NB4 (cell line): ENCODE measurements at regions not wholly inside any gene's neighbourhood (a gene's known extent, or its start where the extent isn't known, plus 50 kb on each side); places are given as distances from the start of the nearest gene placed in this dataset.
A peak's percentile ranks its signal among the peaks of the same experiment; 100 is the strongest.

Experiments used
- DNase-seq: peaks from one replicate; pipeline ENCODE4 v3.0.0; 2010; ENCODE audit warnings: low read depth
- H3K4me3 ChIP-seq: one replicate; pipeline ENCODE4 v1.5.1; 2011; ENCODE audit warnings: mild to moderate bottlenecking, low read depth, low read length, moderate library complexity
- MYC ChIP-seq: IDR thresholded peaks from 2 replicates; pipeline ENCODE4 v1.6.1; 2011; ENCODE audit warnings: low read depth, low read length
- POLR2A ChIP-seq: IDR thresholded peaks from 2 replicates; pipeline ENCODE4 v1.6.1; 2011; ENCODE audit warnings: mild to moderate bottlenecking; ENCODE audit not compliant: insufficient read length; ENCODE audit errors: extremely low read depth
- TF ChIP-seq, protein P1 (sequence below): IDR thresholded peaks from one replicate; pipeline ENCODE4 v1.5.1; 2012; ENCODE audit warnings: low read depth, low read length
- TF ChIP-seq, protein P2 (sequence below): IDR thresholded peaks from 2 replicates; pipeline ENCODE4 v1.6.1; 2011; ENCODE audit warnings: low read depth, low read length

DNA sequence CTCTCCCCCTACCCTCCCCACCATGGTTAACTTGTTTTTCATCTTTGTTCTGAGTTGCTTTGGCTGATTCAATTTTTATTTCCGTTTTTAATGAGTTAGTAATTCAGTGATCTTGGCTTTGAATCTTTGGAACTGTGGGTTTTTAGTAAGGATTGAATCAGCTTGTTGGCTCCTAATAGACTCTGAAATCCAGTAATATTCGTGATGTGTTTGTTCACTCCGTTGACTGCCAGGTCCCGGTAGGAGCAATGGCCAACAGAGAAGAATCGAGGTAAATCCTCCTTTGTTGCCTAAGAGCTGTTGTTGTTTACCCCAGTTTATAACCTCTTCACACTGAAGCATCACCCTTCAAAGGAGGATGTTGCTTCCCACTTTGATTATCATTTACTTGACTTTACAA is 92.7 kb downstream of the PCSK1 start:
- DNase-seq, result no peak
- no peak overlapping the region for H3K4me3 ChIP-seq
- TF ChIP-seq, protein P1, sequence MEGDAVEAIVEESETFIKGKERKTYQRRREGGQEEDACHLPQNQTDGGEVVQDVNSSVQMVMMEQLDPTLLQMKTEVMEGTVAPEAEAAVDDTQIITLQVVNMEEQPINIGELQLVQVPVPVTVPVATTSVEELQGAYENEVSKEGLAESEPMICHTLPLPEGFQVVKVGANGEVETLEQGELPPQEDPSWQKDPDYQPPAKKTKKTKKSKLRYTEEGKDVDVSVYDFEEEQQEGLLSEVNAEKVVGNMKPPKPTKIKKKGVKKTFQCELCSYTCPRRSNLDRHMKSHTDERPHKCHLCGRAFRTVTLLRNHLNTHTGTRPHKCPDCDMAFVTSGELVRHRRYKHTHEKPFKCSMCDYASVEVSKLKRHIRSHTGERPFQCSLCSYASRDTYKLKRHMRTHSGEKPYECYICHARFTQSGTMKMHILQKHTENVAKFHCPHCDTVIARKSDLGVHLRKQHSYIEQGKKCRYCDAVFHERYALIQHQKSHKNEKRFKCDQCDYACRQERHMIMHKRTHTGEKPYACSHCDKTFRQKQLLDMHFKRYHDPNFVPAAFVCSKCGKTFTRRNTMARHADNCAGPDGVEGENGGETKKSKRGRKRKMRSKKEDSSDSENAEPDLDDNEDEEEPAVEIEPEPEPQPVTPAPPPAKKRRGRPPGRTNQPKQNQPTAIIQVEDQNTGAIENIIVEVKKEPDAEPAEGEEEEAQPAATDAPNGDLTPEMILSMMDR, result no peak
- no peak for TF ChIP-seq POLR2A
- no peak for TF ChIP-seq MYC
- TF ChIP-seq, protein P2, sequence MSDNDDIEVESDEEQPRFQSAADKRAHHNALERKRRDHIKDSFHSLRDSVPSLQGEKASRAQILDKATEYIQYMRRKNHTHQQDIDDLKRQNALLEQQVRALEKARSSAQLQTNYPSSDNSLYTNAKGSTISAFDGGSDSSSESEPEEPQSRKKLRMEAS, result no peak

DNA sequence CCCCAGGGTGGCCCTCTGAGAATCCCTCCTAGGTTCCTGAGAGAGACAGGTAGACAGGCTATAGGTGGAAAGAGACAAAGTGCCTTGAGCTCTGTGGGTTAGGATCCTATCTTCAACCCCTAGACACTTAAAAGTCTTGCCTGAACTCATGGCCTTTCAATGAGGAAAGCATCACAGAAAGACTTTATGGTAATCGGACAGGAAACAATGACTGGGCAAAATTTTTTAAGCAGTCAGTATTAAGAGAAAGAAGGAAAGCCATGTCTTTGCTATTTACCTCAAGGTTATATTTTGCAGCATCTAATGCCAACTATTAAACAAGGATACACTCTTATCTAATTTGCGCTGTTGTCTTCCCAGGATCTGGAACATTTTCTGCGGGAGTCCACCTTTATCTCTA is 93.2 kb downstream of the PCSK1 start:
- no peak for DNase-seq
- TF ChIP-seq, protein P1, result no peak
- TF ChIP-seq POLR2A, result no peak
- no peak for TF ChIP-seq MYC
- TF ChIP-seq, protein P2, result no peak
- no peak overlapping the region for H3K4me3 ChIP-seq

DNA sequence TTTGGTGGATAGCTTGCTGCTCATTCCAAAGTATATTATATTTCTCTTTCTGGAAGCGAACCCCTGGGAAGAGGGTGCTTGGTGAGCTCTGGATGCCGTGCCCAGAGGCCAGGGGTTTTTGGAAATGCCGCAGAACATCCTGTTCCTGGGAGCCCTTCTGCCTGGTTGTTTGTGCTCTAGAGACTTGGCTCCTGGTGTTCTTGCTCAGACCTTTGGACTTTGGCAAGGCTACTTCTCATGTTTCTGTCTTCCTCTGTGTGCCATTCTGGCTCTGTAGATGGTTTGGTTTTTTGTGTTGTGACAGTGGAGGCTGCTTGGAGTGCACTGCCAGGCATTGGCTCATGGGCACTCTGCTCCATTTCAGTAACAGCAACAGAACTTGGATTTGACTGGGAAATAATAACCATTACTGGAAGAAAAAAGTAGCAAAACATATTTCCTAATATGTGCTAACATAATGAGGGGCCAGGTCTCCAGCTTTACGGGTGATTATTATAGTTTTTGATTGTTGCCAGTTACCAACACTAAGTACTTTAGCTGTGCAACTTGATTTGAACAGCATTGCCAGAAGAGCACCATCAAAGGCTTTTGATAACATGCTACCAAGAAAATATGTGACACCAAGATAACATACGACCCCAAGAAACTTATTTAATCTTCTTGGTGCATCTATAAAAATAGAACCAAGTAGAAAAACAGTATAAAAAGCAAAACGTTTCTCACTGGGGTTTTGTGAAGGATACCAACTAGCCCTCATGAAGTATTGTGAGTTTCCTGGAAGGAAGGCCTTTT is 94.2 kb downstream of the PCSK1 start:
- no peak for DNase-seq
- TF ChIP-seq, protein P2, result no peak
- TF ChIP-seq MYC (no peak), POLR2A (no peak)
- TF ChIP-seq, protein P1, result no peak
- no peak overlapping the region for H3K4me3 ChIP-seq

DNA sequence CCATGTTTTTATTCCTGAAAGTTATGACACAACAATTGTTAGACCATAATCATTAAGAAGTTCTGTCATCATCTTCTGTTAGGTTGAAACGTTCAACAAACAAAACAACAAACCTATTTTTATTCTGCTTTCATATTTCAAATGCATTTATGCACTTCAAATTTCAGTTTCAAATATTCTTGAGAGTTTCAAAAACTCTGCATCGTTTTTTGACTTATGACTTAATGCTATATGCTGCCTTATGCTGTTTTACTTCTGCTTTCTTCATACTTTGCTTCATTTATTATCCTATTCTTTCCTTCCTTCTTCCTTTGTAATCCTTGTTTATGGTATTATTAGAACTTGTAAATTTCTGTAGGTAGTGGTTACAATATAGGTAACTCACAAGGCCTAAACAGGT is 95.0 kb downstream of the PCSK1 start:
- DNase-seq, result no peak
- no peak overlapping the region for H3K4me3 ChIP-seq
- TF ChIP-seq MYC (no peak), POLR2A (no peak)
- TF ChIP-seq, protein P2, result no peak
- TF ChIP-seq, protein P1, result no peak

DNA sequence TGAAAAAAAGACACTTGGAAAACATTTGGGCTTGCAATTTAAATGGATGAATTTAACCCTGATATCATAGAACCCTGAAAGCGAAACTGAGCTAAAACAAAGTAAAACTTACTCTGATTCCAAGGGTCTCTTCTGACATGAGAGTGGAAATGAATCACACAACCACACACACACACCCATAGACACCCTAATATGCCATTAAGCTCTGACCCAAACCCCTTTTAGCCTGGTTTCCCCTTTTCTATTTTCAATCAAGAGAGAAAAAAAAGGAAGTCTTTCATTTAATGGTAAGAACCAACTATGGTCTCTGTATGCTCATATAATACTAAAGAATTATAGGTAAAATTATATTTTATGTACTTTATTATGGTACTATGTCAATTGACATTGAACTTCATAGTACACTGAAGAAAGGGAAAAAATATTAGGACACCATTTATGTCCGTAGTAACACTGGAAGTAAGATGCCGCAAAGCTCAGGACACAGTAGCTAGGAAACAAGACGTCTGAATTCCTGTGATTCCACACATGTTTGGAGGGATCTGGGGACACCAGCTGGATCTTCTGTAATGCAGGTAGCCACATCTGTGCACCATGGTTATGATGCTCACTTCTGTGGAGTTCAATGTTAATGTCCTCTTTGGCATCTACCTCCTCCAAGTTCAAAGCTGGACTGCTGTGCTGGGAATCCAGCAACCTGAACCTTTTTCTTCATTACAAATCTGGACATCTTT is 95.8 kb downstream of the PCSK1 start:
- no peak for TF ChIP-seq MYC
- TF ChIP-seq, protein P2, result no peak
- no peak for TF ChIP-seq POLR2A
- TF ChIP-seq, protein P1, result no peak
- DNase-seq, result peak; percentile 11
- H3K4me3 ChIP-seq, result no peak overlapping the region
